HG02970 (cell line): ENCODE measurements at regions not wholly inside any gene's neighbourhood (a gene's known extent, or its start where the extent isn't known, plus 50 kb on each side); places are given as distances from the start of the nearest gene placed in this dataset.

ENCODE experiments used
- ATAC-seq: cut with Tn5 transposase; IDR thresholded peaks from one replicate; pipeline ENCODE4 v1.9.1; 2021; ENCODE audit warnings: mild to moderate bottlenecking, moderate library complexity, moderate number of reproducible peaks; ENCODE audit not compliant: unreplicated experiment, low FRiP score

DNA sequence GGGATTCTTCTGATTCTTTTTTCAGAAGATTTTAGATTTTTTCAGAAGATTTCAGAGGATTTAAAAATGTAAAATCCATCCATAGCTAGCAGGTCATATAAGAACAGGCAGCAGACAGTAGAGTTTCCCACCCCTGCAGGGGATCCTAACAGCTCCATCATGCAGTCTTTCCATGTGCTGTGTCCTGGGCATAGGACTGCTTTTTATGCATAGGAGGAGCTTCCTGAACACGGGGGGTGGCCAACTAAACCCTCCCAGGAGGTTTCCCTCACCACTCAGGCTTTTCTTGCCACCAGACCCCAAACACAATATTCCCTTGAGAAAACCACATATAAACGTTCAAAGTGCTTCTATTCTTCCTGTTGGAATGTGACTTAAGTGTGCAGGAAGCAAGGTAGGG, 90.1 kb upstream of the TNR start:
- ATAC-seq, result no peak

DNA sequence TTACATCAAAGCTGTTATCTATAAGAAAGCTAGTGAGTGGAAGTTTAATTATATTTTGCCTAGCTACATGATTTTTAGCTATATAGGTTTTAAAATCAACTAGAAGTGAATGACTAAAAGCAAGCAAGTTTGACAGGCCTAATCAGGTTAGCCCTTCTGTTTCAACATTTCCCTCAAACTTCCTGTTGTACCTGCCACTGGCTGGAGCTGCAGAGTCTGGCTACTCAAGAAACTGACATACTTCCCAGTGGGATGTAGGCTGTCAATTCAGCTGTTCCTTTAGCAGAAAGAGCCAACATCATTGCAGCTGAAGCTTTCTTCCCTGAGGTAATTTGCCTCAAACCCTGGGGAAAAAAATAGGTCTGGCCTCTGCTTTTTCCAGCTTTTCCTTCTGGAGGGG, 87.1 kb upstream of the TNR start:
- ATAC-seq, result no peak

DNA sequence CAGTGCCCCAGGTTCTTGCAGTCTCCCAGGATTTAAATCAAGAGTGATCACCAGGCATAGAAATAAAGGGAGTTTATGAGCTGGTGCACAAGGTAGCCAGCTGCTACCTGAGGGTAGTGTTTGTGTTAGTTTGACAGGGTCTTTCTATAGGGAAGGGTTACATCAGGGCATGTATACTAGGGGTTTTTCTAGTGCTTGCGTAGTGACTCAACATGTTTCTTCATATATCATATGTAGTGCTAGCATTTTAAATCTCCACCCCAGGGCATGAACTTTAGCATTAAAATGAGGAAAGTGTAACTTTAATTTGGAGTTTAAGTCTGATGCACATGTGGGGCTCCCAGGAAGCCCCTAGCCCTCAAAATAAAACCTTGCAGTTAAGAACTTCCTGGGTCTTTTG, 86.5 kb upstream of the TNR start:
- ATAC-seq, result no peak

DNA sequence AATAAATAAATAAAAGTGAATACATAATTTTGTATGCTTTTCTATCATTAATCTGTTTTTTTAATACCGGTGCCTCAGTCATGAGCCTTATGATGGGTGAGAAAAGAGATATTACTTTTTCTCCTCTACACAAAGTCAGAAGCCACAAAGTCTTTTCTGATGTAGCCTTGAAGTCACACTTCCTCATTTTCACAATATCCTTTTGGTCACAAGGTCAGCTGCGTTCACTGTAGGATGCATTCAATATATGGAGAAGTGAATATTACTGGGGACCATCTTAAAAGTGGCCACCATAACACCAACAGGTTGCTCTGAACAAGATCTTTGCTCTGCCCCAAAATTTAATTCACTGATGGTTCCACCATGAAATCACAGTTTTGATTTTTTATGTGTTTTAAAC, 83.3 kb upstream of the TNR start:
- ATAC-seq, result no peak

DNA sequence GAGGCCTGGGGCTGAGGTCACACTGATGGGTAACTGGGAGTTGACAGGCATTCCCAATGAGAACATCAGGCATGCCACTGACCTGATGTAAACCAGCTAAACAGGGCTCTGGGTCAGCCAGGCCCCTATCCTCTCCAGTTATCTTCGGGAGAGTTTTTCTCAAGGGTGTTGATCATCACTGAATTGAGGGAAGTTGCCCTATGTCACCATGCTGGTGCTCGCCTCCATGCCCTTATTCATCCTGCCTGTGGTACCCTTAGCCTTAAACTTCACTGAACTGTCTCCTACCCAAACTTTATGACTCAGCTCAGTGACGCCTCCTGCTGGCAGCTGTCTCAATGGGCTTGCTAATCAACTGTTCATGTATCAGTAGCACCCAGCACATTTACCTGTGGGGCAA, 80.7 kb upstream of the TNR start:
- ATAC-seq, result no peak

DNA sequence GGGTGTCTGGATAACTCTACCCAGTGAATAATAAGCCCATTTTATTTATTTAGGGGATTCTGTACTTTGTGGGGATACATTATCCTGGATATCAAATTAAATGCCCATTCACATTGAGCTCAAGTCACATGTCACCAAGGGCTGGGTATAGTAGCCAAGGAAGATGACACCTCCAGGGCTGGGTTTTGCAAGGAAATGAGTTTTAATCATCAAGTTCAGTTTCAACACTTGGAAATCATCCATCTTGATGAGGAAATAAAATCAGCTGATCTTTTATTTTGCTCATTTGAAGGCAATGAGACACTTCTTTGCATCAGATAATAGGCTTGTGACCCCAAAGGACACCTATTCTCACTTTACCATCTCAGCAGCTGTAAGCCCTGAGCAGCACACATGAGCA, 80.0 kb upstream of the TNR start:
- no peak for ATAC-seq

DNA sequence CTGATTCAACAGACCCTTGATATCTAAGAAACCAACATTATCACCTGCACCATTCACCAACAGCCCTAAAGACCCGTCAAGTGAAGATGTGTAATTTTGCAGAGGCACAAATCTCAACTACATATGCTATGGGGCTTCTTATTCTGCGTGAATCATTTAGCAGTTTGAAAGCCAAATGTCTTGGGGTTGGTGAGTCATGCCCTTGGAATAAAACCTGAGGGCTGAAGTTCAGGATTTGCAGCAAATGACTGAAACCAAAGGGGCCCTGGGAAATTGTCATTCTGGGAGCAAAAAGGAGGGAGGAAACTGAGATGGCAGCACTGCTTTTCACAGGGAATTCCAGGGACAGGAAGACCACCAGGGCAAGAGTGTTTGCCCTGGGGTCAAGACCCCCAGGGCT, 79.2 kb upstream of the TNR start:
- ATAC-seq, result no peak

DNA sequence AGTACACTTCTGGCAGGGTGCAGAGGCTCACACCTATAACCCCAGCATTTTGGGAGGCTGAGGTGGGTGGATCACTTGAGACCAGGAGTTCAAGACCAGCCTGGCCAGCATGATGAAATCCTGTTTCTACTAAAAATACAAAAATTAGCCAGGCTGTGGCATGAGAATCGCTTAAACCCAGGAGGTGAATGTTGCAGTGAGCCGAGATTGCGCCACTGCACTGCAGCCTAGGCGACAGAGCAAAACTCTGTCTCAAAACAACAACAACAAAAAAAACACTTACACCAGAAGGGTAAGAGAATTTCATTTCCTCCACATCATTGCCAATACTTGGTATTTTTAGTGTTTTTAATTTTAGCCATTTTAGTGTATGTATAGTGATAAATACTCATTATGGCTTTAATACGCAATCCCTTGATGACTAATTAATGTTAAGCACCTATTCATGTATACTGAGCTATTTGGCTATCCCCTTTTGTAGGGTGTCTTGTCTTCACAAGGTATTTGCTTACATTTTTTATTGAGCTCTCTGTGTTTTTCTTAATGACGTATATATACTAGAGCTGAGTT, 77.1 kb upstream of the TNR start:
- no peak for ATAC-seq

DNA sequence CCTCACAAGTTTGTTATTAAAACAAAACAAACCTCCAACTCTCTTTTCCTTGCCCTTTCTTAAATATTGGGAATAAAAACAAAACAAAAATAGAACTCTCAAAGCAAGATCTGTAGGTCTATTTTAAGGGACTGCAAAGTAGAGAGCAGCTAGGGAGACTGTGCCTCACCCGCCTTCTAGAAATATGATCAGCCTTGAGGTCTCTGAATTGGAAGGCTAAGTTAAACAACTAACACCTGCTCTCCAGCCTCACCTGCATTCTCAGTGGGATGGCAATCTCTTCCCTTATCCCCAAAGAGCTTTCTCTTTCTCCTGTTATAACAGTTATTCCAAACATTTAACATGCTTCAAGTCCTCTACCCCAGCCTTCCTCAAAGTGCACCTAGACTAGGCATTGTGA, 75.5 kb upstream of the TNR start:
- no peak for ATAC-seq

DNA sequence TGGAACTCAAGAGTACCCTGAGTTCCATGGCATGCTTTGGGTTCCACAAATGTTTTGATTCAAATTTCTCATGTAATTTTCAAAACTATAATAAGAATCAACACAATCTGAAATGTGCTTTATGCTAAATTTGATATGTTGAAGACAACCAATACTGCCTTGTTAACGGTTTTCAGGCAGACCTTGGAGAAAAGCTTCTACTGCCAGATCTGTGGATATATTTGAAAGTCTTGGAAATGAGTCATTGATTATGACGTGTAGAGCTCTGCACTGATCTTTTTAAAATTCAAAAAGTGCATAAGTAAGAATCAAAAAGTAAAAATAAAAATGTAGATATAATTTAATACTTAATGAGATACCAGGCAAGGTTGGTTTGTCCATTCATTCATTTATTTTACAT, 74.0 kb upstream of the TNR start:
- no peak for ATAC-seq

DNA sequence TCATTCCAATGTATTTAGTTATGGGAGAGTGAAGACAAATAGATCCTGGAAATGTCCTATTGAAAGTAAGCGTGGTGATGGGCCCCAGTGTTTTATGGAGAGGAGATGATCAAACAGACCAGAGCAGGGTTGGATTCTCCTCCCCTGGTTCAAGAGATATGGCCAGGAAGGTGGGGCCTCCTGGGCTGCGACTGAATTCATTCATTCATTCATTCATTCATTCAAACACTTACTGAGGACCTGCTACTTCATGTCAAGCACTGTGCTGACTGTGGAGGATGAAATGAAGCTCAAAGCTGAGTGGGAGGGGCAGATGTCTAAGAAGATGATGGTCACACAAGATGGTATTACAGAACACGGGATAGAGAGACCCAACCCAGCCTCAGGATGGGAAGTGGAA, 71.5 kb upstream of the TNR start:
- ATAC-seq, result no peak

DNA sequence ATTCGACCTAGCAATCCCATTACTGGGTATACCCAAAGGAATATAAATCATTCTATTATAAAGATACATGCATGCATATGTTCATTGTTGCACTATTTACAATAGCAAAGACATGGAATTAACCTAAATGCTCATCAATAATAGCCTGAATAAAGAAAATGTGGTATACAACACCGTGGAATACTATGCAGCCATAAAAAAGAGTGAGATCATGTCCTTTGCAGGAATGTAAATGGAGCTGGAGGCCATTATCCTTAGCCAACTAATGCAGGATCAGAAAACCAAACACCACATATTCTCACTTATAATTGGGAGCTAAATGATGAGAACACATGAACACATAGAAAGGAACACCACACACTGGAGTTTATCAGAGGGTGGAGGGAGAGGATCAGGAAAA, 69.5 kb upstream of the TNR start:
- no peak for ATAC-seq

DNA sequence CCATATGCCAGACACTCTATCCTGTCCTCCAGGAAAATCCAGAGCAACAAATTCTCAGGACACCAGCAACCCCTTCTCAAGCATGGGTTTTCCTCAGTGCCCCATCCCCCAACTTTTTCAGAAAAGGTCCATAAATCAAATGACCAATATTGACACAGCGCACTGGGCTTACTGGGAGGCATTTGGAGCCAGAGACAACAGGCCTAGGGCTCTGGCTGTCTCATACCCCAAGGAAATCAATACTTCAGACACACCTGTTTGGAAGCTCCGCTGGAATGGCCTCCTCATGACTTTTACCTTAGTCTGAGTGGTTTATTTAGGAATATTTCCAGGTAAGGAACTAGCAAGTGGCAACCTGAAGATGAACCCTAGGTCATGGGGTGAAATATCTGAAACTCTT, 66.9 kb upstream of the TNR start:
- no peak for ATAC-seq

DNA sequence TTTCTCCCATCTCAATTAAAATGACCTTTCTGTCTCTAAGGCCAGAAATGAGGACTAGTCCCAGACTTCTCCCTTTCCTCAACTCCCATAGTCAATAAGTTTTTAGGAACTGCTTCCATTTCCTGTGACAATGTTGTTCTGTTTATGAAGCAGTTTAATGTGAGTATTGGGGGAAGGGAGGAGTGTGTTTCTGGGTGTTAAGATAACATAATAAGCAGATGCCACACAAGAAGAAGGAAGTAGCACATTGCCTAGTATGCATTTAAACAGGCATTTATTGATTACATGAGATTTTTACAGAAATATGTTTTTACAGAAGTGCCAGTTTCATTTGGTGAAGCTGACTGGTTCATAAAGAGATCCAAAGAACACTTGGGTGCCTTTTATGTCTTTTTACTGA, 65.6 kb upstream of the TNR start:
- no peak for ATAC-seq

DNA sequence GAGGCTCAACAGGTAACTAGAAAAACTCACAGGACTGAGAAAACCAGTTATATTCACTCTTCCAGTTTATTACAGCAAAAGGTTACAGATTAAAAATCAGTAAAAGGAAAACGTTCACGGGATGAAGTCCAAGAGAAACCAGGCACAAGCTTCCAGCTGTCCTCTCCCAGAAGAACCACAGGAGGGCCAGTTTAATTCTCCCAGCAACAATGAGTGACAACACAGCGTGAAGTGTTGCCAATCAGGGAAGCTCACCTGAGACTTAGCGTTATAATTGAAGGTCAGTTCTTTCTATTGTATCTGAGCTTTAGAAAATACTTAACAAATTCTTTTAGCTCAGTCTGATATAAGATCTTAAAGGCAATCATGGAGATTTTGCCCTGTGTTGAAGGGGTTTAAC, 65.2 kb upstream of the TNR start:
- ATAC-seq, result no peak

DNA sequence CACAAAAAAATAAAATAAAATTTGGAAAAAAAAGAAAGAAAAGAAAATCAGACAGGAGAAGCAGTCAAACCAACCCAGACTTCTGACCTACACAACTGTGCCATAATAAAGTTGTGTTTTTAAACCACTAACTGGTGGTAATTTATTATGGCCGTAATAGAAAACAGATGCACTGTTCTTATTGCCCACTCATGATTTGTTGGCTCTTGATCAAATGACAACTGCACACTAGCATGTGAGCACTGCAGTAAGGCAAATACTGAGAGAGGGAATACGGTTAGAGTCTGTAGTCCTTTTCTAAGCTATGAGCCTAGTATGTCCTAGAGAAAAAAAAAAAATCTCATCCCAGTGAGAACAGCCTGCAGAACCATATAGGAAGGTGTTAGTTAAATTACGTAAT, 61.2 kb upstream of the TNR start:
- no peak for ATAC-seq

DNA sequence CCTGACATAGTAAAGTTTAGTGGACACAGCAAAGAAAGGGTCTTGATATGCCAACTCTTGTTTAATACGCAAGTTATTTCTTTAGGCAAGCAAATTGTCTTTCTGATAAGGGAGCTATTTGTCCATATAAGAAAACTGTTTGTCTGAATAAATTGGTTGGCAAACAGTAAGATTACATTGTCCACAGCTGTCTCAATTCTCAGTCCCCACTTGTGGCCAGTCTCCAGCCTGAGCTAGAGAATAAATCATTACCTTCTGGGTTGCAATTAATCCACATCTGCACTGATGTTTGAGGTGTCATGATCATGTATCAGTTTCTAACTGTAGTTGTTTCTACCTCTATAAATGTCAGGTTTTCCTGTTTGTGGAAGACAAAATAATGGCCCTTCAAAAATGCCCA, 60.0 kb upstream of the TNR start:
- ATAC-seq, result no peak

DNA sequence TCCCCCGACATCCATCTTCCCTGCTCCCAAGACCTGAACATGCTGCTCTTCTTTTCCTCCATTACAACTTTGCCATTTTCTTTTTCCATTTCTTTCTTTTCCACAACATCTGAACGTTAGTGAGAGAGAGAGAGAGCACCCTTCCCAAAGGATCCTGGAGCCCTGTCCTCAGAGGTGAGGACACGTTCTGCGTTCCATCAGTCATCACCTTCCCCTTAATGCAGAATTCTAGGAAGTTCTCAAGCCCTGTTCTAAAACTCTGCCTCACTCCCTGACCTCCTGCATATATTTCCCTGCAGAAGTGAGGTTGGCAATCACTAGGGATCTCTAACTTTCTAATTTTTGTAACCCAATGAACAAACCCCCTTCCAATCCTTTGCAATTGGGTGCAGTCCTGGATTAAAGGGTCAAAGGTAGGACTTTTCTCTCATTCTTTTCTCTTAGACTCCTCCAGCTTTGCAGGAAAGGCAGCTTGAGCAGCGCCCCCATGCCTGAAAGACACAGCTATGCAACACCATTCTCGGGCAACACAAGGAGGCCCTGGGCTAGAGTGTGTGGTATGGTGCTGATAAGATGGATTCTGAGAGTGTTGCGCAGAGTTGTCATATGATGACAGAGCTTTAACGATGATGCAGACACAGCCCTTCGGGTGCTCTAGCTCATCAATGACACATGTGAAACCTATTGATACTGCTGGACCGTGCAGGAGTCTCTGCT, 59.2 kb upstream of the TNR start:
- ATAC-seq, result no peak

DNA sequence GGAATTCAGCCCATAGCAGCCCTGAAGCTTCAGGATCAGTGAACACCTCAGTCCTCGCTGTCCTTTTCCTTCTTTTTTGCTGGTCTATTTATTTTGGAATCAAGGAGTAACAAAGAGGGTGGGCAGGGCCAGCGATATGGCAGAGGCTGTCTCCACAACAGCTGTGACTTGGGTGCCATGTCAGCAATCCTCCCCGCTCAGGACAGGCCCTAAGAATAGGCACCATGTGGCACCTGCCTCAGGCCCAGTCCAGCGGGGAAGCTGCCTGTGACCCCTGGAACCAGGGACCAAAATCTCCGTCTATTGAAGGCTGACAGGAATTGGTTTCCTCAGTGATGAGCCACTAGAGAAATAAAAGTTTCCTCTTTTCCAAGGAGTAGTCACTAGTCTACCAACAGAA, 58.6 kb upstream of the TNR start:
- no peak for ATAC-seq

DNA sequence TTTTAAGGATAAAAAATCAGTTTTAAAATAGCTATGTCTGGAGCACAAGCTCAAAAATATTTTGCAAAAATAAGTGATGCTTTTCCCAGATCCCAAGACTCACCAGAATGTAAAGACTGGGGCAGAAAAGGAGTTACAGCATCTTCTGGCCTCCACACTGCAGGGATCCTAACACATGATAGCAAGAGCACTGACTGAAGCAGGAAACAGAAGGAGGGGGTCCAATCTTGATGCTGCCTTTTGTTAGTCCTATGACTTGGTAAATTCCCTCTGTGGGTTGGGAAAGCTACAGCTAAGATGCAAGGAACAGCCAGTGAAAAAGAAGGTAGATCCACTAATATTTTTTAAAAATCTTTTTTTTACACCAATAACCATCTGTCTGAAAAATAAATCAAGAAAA, 54.2 kb upstream of the TNR start:
- no peak for ATAC-seq

DNA sequence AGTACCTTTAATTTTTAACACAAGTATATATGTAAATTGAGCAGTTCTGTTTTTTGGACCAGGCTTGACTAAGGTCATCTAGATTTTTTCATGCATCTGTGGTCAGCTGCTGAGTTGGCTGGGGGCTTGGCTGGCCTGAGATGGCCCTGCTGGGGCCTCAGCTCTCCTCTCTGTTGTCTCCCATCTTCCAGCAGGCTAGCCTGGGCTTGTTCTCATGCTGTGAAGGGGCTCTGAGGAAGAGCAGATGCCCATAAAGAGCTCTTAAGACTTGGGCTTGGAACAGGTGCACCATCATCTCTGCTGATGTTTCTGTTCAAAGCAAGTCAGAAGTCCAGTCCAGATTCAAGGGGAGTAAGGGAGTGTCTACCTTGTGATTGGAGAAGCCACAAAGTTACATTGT, 51.2 kb upstream of the TNR start:
- no peak for ATAC-seq

DNA sequence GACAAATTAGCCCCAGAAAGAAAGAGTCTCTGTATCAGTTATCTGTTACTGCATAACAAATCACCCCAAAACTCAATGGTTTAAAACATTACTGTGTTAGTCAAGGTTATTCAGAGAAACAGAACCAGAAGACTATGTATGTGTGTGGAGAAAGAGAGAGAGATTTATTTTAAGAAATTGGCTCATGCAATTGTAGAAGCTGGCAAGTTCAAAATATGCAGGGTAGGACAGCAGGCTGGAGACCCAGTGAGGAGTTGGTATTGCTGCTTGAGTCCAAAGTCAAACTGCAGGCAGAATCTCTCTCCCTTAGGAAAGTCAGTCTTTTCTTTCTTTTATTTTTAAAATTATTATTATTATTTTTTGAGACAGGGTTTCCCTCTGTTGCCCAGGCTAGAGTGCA, 50.2 kb upstream of the TNR start:
- no peak for ATAC-seq
